Right atrium auricular region (tissue), 2 donors: ENCODE measurements at regions not wholly inside any gene's neighbourhood (a gene's known extent, or its start where the extent isn't known, plus 50 kb on each side); places are given as distances from the start of the nearest gene placed in this dataset.

Experiments
- DNase-seq: peaks from one replicate; pipeline ENCODE4 v3.0.0-alpha.2; 2019; ENCODE audit warnings: low spot score
- H3K27ac ChIP-seq, 2 donors: fragments of 200-600 bp; sonication (generic); 1 replicate in 1 of 2; 2 replicates in 1 of 2; pipeline ENCODE4 v1.5.1; 2016 to 2019
- H3K27me3 ChIP-seq, 2 donors: fragments of 200-600 bp; sonication (generic); one replicate each; pipeline versions ENCODE4 v1.5.1 to v1.6.0; 2017 to 2019
- H3K36me3 ChIP-seq: fragments of 200-600 bp; sonication (generic); one replicate; pipeline ENCODE4 v1.5.1; 2016
- H3K4me1 ChIP-seq, 2 donors: fragments of 200-600 bp; sonication (generic); one replicate each; pipeline versions ENCODE4 v1.5.1 to v1.6.0; 2017 to 2019
- H3K4me3 ChIP-seq, 2 donors: fragments of 200-600 bp; sonication (generic); 1 replicate in 1 of 2; 2 replicates in 1 of 2; pipeline ENCODE4 v1.5.1; 2017 to 2019; ENCODE audit warnings: mild to moderate bottlenecking in 1 of 2, moderate library complexity in 1 of 2
- H3K9me3 ChIP-seq, 2 donors: fragments of 200-600 bp; sonication (generic); one replicate each; pipeline ENCODE4 v1.5.1; 2019
- TF ChIP-seq, protein P1 (sequence below), 2 donors: fragments of 200-600 bp; sonication (generic); IDR thresholded peaks; one replicate each; pipeline ENCODE4 v1.5.1; 2019; ENCODE audit warnings: antibody characterized with exemption in 2 of 2

GRCh38 chr10:108187408-108188012, 1023.0 kb upstream of the SORCS1 start:
- Histone ChIP-seq H3K9me3 (no peaks in the 10 kb centered on the region), H3K36me3 (no peaks in the 10 kb centered on the region), H3K27ac (no peak overlapping the region), H3K4me1 (no peaks in the 10 kb centered on the region), H3K27me3 (no peaks in the 10 kb centered on the region), H3K4me3 (no peak overlapping the region)
- TF ChIP-seq, protein P1, sequence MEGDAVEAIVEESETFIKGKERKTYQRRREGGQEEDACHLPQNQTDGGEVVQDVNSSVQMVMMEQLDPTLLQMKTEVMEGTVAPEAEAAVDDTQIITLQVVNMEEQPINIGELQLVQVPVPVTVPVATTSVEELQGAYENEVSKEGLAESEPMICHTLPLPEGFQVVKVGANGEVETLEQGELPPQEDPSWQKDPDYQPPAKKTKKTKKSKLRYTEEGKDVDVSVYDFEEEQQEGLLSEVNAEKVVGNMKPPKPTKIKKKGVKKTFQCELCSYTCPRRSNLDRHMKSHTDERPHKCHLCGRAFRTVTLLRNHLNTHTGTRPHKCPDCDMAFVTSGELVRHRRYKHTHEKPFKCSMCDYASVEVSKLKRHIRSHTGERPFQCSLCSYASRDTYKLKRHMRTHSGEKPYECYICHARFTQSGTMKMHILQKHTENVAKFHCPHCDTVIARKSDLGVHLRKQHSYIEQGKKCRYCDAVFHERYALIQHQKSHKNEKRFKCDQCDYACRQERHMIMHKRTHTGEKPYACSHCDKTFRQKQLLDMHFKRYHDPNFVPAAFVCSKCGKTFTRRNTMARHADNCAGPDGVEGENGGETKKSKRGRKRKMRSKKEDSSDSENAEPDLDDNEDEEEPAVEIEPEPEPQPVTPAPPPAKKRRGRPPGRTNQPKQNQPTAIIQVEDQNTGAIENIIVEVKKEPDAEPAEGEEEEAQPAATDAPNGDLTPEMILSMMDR (IDR thresholded peaks at IDR 0.05): no peak
- no peak for DNase-seq

DNA sequence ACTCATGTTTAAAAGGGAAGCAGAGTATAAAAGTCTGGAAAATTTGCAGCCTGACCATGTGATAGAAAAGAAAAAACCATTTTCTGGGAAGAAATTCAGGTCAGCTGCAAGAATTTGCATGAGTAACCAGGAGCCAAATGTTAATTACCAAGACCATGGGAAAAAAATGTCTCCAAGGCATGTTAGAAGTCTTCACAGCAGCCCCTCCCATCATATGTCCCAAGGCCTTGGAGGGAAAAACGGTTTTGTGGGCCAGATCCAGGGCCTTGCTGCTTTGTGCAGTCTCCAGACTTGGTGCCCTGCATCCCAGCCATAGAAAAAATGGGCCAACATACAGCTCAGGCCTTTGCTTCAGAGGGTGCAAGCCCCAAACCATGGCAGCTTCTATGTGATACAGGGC, 1019.6 kb upstream of the SORCS1 start:
- no peak overlapping the region for H3K27ac ChIP-seq
- no peaks in the 10 kb centered on the region for H3K9me3 ChIP-seq
- TF ChIP-seq, protein P1 (IDR thresholded peaks at IDR 0.05): no peak
- no peaks in the 10 kb centered on the region for H3K27me3 ChIP-seq
- no peaks in the 10 kb centered on the region for H3K4me1 ChIP-seq
- H3K36me3 ChIP-seq: no peaks in the 10 kb centered on the region
- DNase-seq: no peak
- H3K4me3 ChIP-seq: no peak overlapping the region

DNA sequence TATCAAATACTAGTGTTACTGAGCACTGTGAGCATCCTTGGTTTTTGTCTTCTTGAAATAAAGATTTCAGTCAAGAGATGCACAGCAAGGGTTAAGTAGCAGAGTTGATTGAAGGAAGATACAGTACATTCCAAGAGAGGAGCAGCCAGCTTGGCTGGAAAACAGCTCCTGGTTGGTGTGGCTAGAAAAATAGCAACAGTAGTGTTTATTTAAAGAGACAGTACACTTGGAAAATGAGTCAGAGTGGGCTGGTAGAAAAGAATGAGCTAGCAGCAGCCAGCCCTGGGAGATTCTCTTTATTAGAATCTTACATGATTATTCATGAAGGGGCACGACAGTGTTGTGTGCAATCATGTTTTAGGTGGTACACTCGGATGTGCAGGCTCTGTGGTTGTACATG, 1016.4 kb upstream of the SORCS1 start:
- Histone ChIP-seq H3K27ac (no peak overlapping the region), H3K9me3 (no peaks in the 10 kb centered on the region), H3K4me3 (no peak overlapping the region), H3K27me3 (no peaks in the 10 kb centered on the region), H3K36me3 (no peaks in the 10 kb centered on the region), H3K4me1 (no peaks in the 10 kb centered on the region)
- TF ChIP-seq, protein P1 (IDR thresholded peaks at IDR 0.05): no peak
- no peak for DNase-seq

GRCh38 chr10:108169846-108170245, 1005.3 kb upstream of the SORCS1 start:
- TF ChIP-seq, protein P1 (IDR thresholded peaks at IDR 0.05): no peak
- no peaks in the 10 kb centered on the region for H3K36me3 ChIP-seq
- no peaks in the 10 kb centered on the region for H3K4me1 ChIP-seq
- H3K27ac ChIP-seq: no peak overlapping the region
- H3K27me3 ChIP-seq: no peaks in the 10 kb centered on the region
- H3K9me3 ChIP-seq: no peaks in the 10 kb centered on the region
- H3K4me3 ChIP-seq: no peak overlapping the region
- DNase-seq: no peak

- H3K9me3 ChIP-seq: no peaks in the 10 kb centered on the region
- H3K27ac ChIP-seq: no peak overlapping the region
- H3K27me3 ChIP-seq: no peaks in the 10 kb centered on the region
- TF ChIP-seq, protein P1 (IDR thresholded peaks at IDR 0.05): no peak
- DNase-seq: no peak
- no peaks in the 10 kb centered on the region for H3K4me1 ChIP-seq
- no peak overlapping the region for H3K4me3 ChIP-seq
- no peaks in the 10 kb centered on the region for H3K36me3 ChIP-seq
Observed at GRCh38 chr10:108167766-108168165, 1003.3 kb upstream of the SORCS1 start.

GRCh38 chr10:108166401-108166800, 1001.9 kb upstream of the SORCS1 start:
- no peaks in the 10 kb centered on the region for H3K27me3 ChIP-seq
- no peak overlapping the region for H3K4me3 ChIP-seq
- no peak for DNase-seq
- TF ChIP-seq, protein P1 (IDR thresholded peaks at IDR 0.05): no peak
- H3K27ac ChIP-seq: no peak overlapping the region
- no peaks in the 10 kb centered on the region for H3K4me1 ChIP-seq
- no peaks in the 10 kb centered on the region for H3K36me3 ChIP-seq
- no peaks in the 10 kb centered on the region for H3K9me3 ChIP-seq
